H9 (cell line): ENCODE measurements at regions not wholly inside any gene's neighbourhood (a gene's known extent, or its start where the extent isn't known, plus 50 kb on each side); places are given as distances from the start of the nearest gene placed in this dataset.
A peak's percentile ranks its signal among the peaks of the same experiment; 100 is the strongest.

Experiments
- DNase-seq: peaks from one replicate; pipeline ENCODE4 v3.0.0-alpha.2; 2017
- H2AFZ ChIP-seq: one replicate; pipeline ENCODE4 v1.6.1; 2013; ENCODE audit warnings: mild to moderate bottlenecking, low read length, control low read depth, moderate library complexity
- H2AK5ac ChIP-seq: 2 replicates; pipeline ENCODE4 v1.6.1; 2013; ENCODE audit warnings: low read length, control low read depth, mixed read lengths; ENCODE audit not compliant: insufficient read length
- H2BK120ac ChIP-seq: one replicate; pipeline ENCODE4 v1.6.1; 2013; ENCODE audit warnings: low read depth, mild to moderate bottlenecking, low read length, control low read depth, inconsistent platforms; ENCODE audit not compliant: poor library complexity, severe bottlenecking
- H2BK12ac ChIP-seq: 2 replicates; pipeline ENCODE4 v1.6.1; 2013; ENCODE audit warnings: low read length, control low read depth, mixed read lengths, low read depth; ENCODE audit not compliant: insufficient read length
- H2BK15ac ChIP-seq: 2 replicates; pipeline ENCODE4 v1.6.1; 2013; ENCODE audit warnings: low read depth, low read length, control low read depth
- H2BK20ac ChIP-seq: one replicate; pipeline ENCODE4 v1.6.1; 2013; ENCODE audit warnings: low read depth, mild to moderate bottlenecking, low read length, control low read depth, inconsistent platforms; ENCODE audit not compliant: poor library complexity, severe bottlenecking
- H2BK5ac ChIP-seq: 2 replicates; pipeline ENCODE4 v1.6.1; 2013; ENCODE audit warnings: low read length, control low read depth, mixed read lengths; ENCODE audit not compliant: insufficient read length
- H3K14ac ChIP-seq: 2 replicates; pipeline ENCODE4 v1.6.1; 2013; ENCODE audit warnings: low read length, control low read depth; ENCODE audit not compliant: insufficient read depth
- H3K18ac ChIP-seq: 2 replicates; pipeline ENCODE4 v1.6.1; 2013; ENCODE audit warnings: low read depth, mild to moderate bottlenecking, mixed read lengths, low read length, control low read depth; ENCODE audit not compliant: insufficient read length
- H3K23ac ChIP-seq: 2 replicates; pipeline ENCODE4 v1.6.1; 2013; ENCODE audit warnings: low read length, control low read depth, mixed read lengths, low read depth; ENCODE audit not compliant: insufficient read length
- H3K23me2 ChIP-seq: 2 replicates; pipeline ENCODE4 v1.6.1; 2013; ENCODE audit warnings: low read depth, mild to moderate bottlenecking, mixed read lengths, low read length, control low read depth; ENCODE audit not compliant: insufficient read length, poor library complexity, severe bottlenecking
- H3K27ac ChIP-seq: 2 replicates; pipeline ENCODE4 v1.5.1; 2013; ENCODE audit warnings: low read length, control low read depth, mixed read lengths, low read depth; ENCODE audit not compliant: insufficient read length
- H3K27me3 ChIP-seq: 2 replicates; pipeline ENCODE4 v1.6.1; 2013; ENCODE audit warnings: low read length, control low read depth, inconsistent platforms; ENCODE audit not compliant: insufficient read depth
- H3K4ac ChIP-seq: 2 replicates; pipeline ENCODE4 v1.6.1; 2013; ENCODE audit warnings: low read depth, mild to moderate bottlenecking, control low read depth, inconsistent platforms, low read length, moderate library complexity
- H3K4me1 ChIP-seq: 2 replicates; pipeline ENCODE4 v1.6.1; 2013; ENCODE audit warnings: low read length, control low read depth, inconsistent platforms; ENCODE audit not compliant: insufficient read depth
- H3K4me2 ChIP-seq: 2 replicates; pipeline ENCODE4 v1.6.1; 2013; ENCODE audit warnings: low read length, control low read depth, mixed read lengths; ENCODE audit not compliant: insufficient read length, insufficient read depth
- H3K56ac ChIP-seq: 2 replicates; pipeline ENCODE4 v1.6.1; 2013; ENCODE audit warnings: low read depth, mild to moderate bottlenecking, mixed read lengths, low read length, control low read depth; ENCODE audit not compliant: insufficient read length
- H3K79me1 ChIP-seq: 2 replicates; pipeline ENCODE4 v1.6.1; 2013; ENCODE audit warnings: low read depth, mild to moderate bottlenecking, moderate library complexity, low read length, control low read depth, inconsistent platforms; ENCODE audit not compliant: insufficient read depth, poor library complexity, severe bottlenecking
- H3K79me2 ChIP-seq: 2 replicates; pipeline ENCODE4 v1.6.1; 2013; ENCODE audit warnings: low read length, control low read depth, inconsistent platforms; ENCODE audit not compliant: insufficient read depth
- H3K9ac ChIP-seq: 2 replicates; pipeline ENCODE4 v1.6.1; 2013; ENCODE audit warnings: low read length, control low read depth, mixed read lengths; ENCODE audit not compliant: insufficient read length; ENCODE audit errors: extremely low read depth
- H3K9me3 ChIP-seq: one replicate; pipeline ENCODE4 v1.6.1; 2013; ENCODE audit warnings: low read depth, low read length, inconsistent platforms; ENCODE audit not compliant: control insufficient read depth
- H3T11ph ChIP-seq: one replicate; pipeline ENCODE4 v1.6.1; 2013; ENCODE audit warnings: mild to moderate bottlenecking, low read length, control low read depth, inconsistent platforms
- H4K20me1 ChIP-seq: one replicate; pipeline ENCODE4 v1.6.1; 2013; ENCODE audit not compliant: control insufficient read depth, insufficient read length, insufficient read depth
- H4K5ac ChIP-seq: 2 replicates; pipeline ENCODE4 v1.6.1; 2013; ENCODE audit warnings: low read depth, mild to moderate bottlenecking, mixed read lengths, low read length, control low read depth; ENCODE audit not compliant: insufficient read length
- H4K8ac ChIP-seq: replicated peaks from 2 replicates; pipeline ENCODE4 v1.6.1; 2013; ENCODE audit warnings: low read length, control low read depth, mixed read lengths, low read depth; ENCODE audit not compliant: insufficient read length
- H4K91ac ChIP-seq: 2 replicates; pipeline ENCODE4 v1.6.1; 2013; ENCODE audit warnings: low read depth, mild to moderate bottlenecking, moderate library complexity, mixed read lengths, low read length, control low read depth; ENCODE audit not compliant: insufficient read length
- H3K27ac Mint-ChIP-seq, 3 experiments: 2 replicates in 2 of 3; 3 replicates in 1 of 3; pipeline ENCODE4 v1.8.0; 2020 to 2021; ENCODE audit warnings: mixed read lengths in 3 of 3, mild to moderate bottlenecking in 1 of 3, moderate library complexity in 1 of 3
- H3K27me3 Mint-ChIP-seq: 2 replicates; pipeline ENCODE4 v1.8.0; 2021; ENCODE audit warnings: low read depth, mild to moderate bottlenecking, moderate library complexity, mixed read lengths
- H3K36me3 Mint-ChIP-seq, 3 experiments: 2 replicates in 2 of 3; 3 replicates in 1 of 3; pipeline ENCODE4 v1.8.0; 2020 to 2021; ENCODE audit warnings: low read depth in 3 of 3, mixed read lengths in 3 of 3; ENCODE audit not compliant: insufficient read depth in 1 of 3
- H3K4me1 Mint-ChIP-seq, 2 experiments: 2 replicates each; pipeline ENCODE4 v1.8.0; 2020; ENCODE audit warnings: mixed read lengths in 2 of 2
- H3K4me3 Mint-ChIP-seq, 2 experiments: 2 replicates in 1 of 2; 3 replicates in 1 of 2; pipeline ENCODE4 v1.8.0; 2020 to 2021; ENCODE audit warnings: mild to moderate bottlenecking in 2 of 2, mixed read lengths in 2 of 2, moderate library complexity in 1 of 2
- H3K9me3 Mint-ChIP-seq, 2 experiments: 2 replicates in 1 of 2; 3 replicates in 1 of 2; pipeline ENCODE4 v1.8.0; 2020; ENCODE audit warnings: mild to moderate bottlenecking in 2 of 2, mixed read lengths in 2 of 2, moderate library complexity in 1 of 2
- WGBS: extraction: QIAGEN DNeasy Blood & Tissue Kit; methylation state at CpG from one replicate; pipeline ENCODE4 v1.1.7; 2013; ENCODE audit warnings: missing lambda C conversion rate, low lambda C conversion rate, mixed read lengths; ENCODE audit not compliant: insufficient read length; ENCODE audit errors: extremely low coverage; 5-methylcytosine and 5-hydroxymethylcytosine counted together
- TF ChIP-seq, protein P1 (sequence below): fragments of 200-600 bp; sonication (generic); conservative IDR thresholded peaks from 3 replicates; pipeline ENCODE4 v1.8.0; 2021; ENCODE audit warnings: antibody characterized with exemption, mild to moderate bottlenecking

DNA sequence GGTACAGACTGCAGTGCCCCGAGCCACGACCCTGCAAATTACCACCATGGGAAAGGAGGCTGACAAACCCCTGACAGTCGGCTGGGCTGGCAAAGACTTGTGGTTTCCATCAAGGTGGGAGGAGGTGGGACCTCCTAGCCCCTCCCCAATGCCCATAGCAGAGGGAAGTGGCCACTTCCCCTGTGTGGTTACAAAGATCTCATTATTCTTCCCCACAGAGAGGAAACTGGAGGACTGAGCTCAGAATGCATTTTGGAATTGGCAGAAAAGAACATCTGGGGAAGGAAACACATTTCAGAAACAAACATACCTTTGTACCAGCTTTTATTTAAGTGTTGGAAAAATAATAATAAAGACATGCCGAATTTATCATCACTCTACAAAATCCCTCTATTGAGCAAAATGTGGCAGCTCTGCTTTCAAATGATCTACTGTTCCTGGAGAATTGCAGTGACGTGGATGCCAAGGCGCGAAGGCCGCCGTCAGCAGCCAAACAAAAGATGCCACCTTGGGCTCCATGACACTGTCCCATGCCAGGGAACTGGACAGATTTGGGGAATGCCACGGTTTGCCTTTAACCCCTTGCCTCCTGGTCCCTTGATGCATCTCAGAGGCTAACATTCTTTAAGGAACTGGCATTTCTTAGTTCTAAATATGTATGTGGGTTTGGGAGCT lies 169.6 kb downstream of the CRYBB2 start:
- Mint-ChIP-seq H3K36me3 (peaks cover 0 to 2% (median 0%) of the 10 kb centered on the region in 3 experiments; a peak in 1 of 7 replicates), H3K27me3 (no peaks in the 10 kb centered on the region), H3K4me1 (peaks cover 49 to 57% of the 10 kb centered on the region in 2 experiments), H3K9me3 (no peaks in the 10 kb centered on the region), H3K4me3 (no peak overlapping the region), H3K27ac (peak overlapping the region in 2 of 3 experiments; percentile 26 to 32; a peak in 2 of 7 replicates)
- no peak overlapping the region for H4K5ac ChIP-seq
- no peak overlapping the region for H3K14ac ChIP-seq
- H3K4ac ChIP-seq: no peak overlapping the region
- H2AK5ac ChIP-seq: no peak overlapping the region
- no peak overlapping the region for H3K4me2 ChIP-seq
- H2BK120ac ChIP-seq: no peak overlapping the region
- WGBS: no CpG with 5 or more reads among the region's 10 CpGs
- H3T11ph ChIP-seq: no peak overlapping the region
- no peak overlapping the region for H2AFZ ChIP-seq
- H4K8ac ChIP-seq: no peak overlapping the region
- H3K27ac ChIP-seq: no peak overlapping the region
- no peak overlapping the region for H2BK15ac ChIP-seq
- H2BK20ac ChIP-seq: no peak overlapping the region
- H3K23ac ChIP-seq: no peak overlapping the region
- H3K79me2 ChIP-seq: no peaks in the 10 kb centered on the region; the same call in 1 of the 2 replicates
- H4K91ac ChIP-seq: no peak overlapping the region
- no peak for DNase-seq
- H4K20me1 ChIP-seq: no peaks in the 10 kb centered on the region
- TF ChIP-seq, protein P1, sequence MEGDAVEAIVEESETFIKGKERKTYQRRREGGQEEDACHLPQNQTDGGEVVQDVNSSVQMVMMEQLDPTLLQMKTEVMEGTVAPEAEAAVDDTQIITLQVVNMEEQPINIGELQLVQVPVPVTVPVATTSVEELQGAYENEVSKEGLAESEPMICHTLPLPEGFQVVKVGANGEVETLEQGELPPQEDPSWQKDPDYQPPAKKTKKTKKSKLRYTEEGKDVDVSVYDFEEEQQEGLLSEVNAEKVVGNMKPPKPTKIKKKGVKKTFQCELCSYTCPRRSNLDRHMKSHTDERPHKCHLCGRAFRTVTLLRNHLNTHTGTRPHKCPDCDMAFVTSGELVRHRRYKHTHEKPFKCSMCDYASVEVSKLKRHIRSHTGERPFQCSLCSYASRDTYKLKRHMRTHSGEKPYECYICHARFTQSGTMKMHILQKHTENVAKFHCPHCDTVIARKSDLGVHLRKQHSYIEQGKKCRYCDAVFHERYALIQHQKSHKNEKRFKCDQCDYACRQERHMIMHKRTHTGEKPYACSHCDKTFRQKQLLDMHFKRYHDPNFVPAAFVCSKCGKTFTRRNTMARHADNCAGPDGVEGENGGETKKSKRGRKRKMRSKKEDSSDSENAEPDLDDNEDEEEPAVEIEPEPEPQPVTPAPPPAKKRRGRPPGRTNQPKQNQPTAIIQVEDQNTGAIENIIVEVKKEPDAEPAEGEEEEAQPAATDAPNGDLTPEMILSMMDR: no peak
- H2BK5ac ChIP-seq: no peak overlapping the region
- peaks cover 3% of the 10 kb centered on the region; the same call in 1 of the 2 replicates for H3K4me1 ChIP-seq
- no peak overlapping the region for H3K9ac ChIP-seq
- no peaks in the 10 kb centered on the region for H3K79me1 ChIP-seq
- no peak overlapping the region for H2BK12ac ChIP-seq
- no peaks in the 10 kb centered on the region for H3K23me2 ChIP-seq
- H3K9me3 ChIP-seq: no peaks in the 10 kb centered on the region
- H3K27me3 ChIP-seq: no peaks in the 10 kb centered on the region
- H3K18ac ChIP-seq: no peak overlapping the region
- H3K56ac ChIP-seq: no peak overlapping the region
